ENCODE measurements at regions not wholly inside any gene's neighbourhood (a gene's known extent, or its start where the extent isn't known, plus 50 kb on each side); places are given as distances from the start of the nearest gene placed in this dataset.
A peak's percentile ranks its signal among the peaks of the same experiment; 100 is the strongest.

DNA sequence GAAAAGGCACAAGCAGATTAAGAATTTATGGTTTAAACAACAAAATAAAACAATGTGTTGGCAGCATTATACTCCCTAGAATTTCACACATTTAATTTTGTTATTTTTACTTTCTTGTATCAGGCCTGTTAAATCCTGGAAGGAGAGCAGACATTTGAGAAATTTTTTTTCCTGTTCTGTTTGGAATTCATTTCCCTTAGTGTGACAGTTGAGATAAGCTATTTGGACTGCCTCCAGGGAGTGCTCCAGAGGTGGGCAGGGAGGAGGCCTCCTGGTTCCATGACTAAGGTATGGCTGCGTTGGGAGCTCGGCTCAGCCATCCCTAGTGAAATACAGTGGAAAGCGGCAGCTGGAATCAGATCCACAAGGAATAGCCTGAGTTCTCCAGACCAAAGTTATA lies 185.7 kb downstream of the KCNRG start:
- peak; percentile 38 for DNase-seq (ENCODE audit: low spot score)
- no peaks in the 10 kb centered on the region for H4K20me1 ChIP-seq (ENCODE audit: insufficient read depth, poor library complexity, severe bottlenecking)
- H3K27me3 ChIP-seq = no peaks in the 10 kb centered on the region
- H3K27ac ChIP-seq = peak overlapping the region; percentile 66
- H3K4me3 ChIP-seq = no peak overlapping the region
- no peaks in the 10 kb centered on the region for H3K9me2 ChIP-seq (replicated peaks; ENCODE audit: insufficient read depth)
- WGBS (ENCODE audit: low lambda C conversion rate, missing lambda C conversion rate) = 79% methylated on average over 3 of the region's 3 CpGs
- H3K4me1 ChIP-seq (ENCODE audit: insufficient read depth) = peaks cover 7% of the 10 kb centered on the region
- H3K9me3 ChIP-seq (ENCODE audit: low read depth) = no peaks in the 10 kb centered on the region
- H3K4me2 ChIP-seq = peak overlapping the region; percentile 18
- H2AFZ ChIP-seq = no peak overlapping the region
- no peaks in the 10 kb centered on the region for H3K36me3 ChIP-seq (replicated peaks; ENCODE audit: insufficient read depth, low read depth)
- TF ChIP-seq, protein P1, sequence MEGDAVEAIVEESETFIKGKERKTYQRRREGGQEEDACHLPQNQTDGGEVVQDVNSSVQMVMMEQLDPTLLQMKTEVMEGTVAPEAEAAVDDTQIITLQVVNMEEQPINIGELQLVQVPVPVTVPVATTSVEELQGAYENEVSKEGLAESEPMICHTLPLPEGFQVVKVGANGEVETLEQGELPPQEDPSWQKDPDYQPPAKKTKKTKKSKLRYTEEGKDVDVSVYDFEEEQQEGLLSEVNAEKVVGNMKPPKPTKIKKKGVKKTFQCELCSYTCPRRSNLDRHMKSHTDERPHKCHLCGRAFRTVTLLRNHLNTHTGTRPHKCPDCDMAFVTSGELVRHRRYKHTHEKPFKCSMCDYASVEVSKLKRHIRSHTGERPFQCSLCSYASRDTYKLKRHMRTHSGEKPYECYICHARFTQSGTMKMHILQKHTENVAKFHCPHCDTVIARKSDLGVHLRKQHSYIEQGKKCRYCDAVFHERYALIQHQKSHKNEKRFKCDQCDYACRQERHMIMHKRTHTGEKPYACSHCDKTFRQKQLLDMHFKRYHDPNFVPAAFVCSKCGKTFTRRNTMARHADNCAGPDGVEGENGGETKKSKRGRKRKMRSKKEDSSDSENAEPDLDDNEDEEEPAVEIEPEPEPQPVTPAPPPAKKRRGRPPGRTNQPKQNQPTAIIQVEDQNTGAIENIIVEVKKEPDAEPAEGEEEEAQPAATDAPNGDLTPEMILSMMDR (IDR thresholded peaks at IDR 0.05; ENCODE audit: poor library complexity) = no peak
- no peak for TF ChIP-seq EZH2 (IDR thresholded peaks at IDR 0.05; ENCODE audit: borderline replicate concordance)
- no peak for TF ChIP-seq EZH2phosphoT487 (IDR thresholded peaks at IDR 0.05; ENCODE audit: low read depth, severe bottlenecking, unreplicated experiment)
- H3K79me2 ChIP-seq = no peaks in the 10 kb centered on the region

DNA sequence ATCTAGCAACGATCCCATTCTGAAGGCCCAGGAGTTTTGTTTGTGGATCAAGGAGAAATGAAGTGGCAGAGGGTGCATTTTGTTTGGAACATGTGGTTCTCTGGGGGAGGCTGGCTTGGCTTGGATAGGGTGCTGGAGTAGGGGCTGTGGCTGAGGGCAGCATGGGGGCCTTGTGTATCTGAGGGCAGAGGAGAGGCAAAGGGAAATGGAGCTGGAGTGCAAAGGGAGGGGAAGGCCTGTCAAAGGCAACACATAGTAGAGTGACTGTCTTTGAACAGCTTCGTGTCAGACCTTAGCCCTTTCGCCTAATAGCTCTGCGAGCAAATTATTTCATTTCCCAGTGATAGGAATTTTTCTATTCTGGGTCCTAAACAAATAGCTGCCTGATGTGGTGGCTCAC lies 187.2 kb downstream of the KCNRG start:
- TF ChIP-seq, protein P1 (IDR thresholded peaks at IDR 0.05; ENCODE audit: poor library complexity) = no peak
- TF ChIP-seq EZH2 (IDR thresholded peaks at IDR 0.05; ENCODE audit: borderline replicate concordance) = no peak
- TF ChIP-seq EZH2phosphoT487 (IDR thresholded peaks at IDR 0.05; ENCODE audit: low read depth, severe bottlenecking, unreplicated experiment) = no peak
- no peak overlapping the region for H3K4me2 ChIP-seq
- peaks cover 7% of the 10 kb centered on the region for H3K4me1 ChIP-seq (ENCODE audit: insufficient read depth)
- H3K9me2 ChIP-seq (replicated peaks; ENCODE audit: insufficient read depth) = no peaks in the 10 kb centered on the region
- no peaks in the 10 kb centered on the region for H3K79me2 ChIP-seq
- no peak overlapping the region for H2AFZ ChIP-seq
- no peak overlapping the region for H3K27ac ChIP-seq
- no peak overlapping the region for H3K4me3 ChIP-seq
- no peak for DNase-seq (ENCODE audit: low spot score)
- 88% methylated on average over 4 of the region's 4 CpGs for WGBS (ENCODE audit: low lambda C conversion rate, missing lambda C conversion rate)
- H3K9me3 ChIP-seq (ENCODE audit: low read depth) = no peaks in the 10 kb centered on the region
- no peaks in the 10 kb centered on the region for H4K20me1 ChIP-seq (ENCODE audit: insufficient read depth, poor library complexity, severe bottlenecking)
- no peaks in the 10 kb centered on the region for H3K27me3 ChIP-seq
- H3K36me3 ChIP-seq (replicated peaks; ENCODE audit: insufficient read depth, low read depth) = no peaks in the 10 kb centered on the region

- no peak overlapping the region for H3K4me2 ChIP-seq
- H3K27ac ChIP-seq = no peak overlapping the region
- no peak overlapping the region for H3K4me3 ChIP-seq
- H3K79me2 ChIP-seq = no peaks in the 10 kb centered on the region
- H3K36me3 ChIP-seq (replicated peaks; ENCODE audit: insufficient read depth, low read depth) = no peaks in the 10 kb centered on the region
- peaks cover 7% of the 10 kb centered on the region for H3K4me1 ChIP-seq (ENCODE audit: insufficient read depth)
- H2AFZ ChIP-seq = no peak overlapping the region
- no peaks in the 10 kb centered on the region for H4K20me1 ChIP-seq (ENCODE audit: insufficient read depth, poor library complexity, severe bottlenecking)
- H3K9me3 ChIP-seq (ENCODE audit: low read depth) = no peaks in the 10 kb centered on the region
- H3K27me3 ChIP-seq = no peaks in the 10 kb centered on the region
- TF ChIP-seq, protein P1 (IDR thresholded peaks at IDR 0.05; ENCODE audit: poor library complexity) = no peak
- TF ChIP-seq EZH2 (IDR thresholded peaks at IDR 0.05; ENCODE audit: borderline replicate concordance) (no peak), EZH2phosphoT487 (IDR thresholded peaks at IDR 0.05; ENCODE audit: low read depth, severe bottlenecking, unreplicated experiment) (no peak)
- no peaks in the 10 kb centered on the region for H3K9me2 ChIP-seq (replicated peaks; ENCODE audit: insufficient read depth)
- 76% methylated on average over 1 of the region's 1 CpG for WGBS (ENCODE audit: low lambda C conversion rate, missing lambda C conversion rate)
- DNase-seq (ENCODE audit: low spot score) = no peak
Observed at GRCh38 chr13:50203256-50203941, 188.2 kb downstream of the KCNRG start.

Measured in hepatocyte (in vitro differentiated cells).